H9 (cell line): ENCODE measurements at regions not wholly inside any gene's neighbourhood (a gene's known extent, or its start where the extent isn't known, plus 50 kb on each side); places are given as distances from the start of the nearest gene placed in this dataset.

ENCODE experiments used
- DNase-seq: peaks from one replicate; pipeline ENCODE4 v3.0.0-alpha.2; 2017
- H2AFZ ChIP-seq: one replicate; pipeline ENCODE4 v1.6.1; 2013; ENCODE audit warnings: mild to moderate bottlenecking, low read length, control low read depth, moderate library complexity
- H2AK5ac ChIP-seq: 2 replicates; pipeline ENCODE4 v1.6.1; 2013; ENCODE audit warnings: low read length, control low read depth, mixed read lengths; ENCODE audit not compliant: insufficient read length
- H2BK120ac ChIP-seq: one replicate; pipeline ENCODE4 v1.6.1; 2013; ENCODE audit warnings: low read depth, mild to moderate bottlenecking, low read length, control low read depth, inconsistent platforms; ENCODE audit not compliant: poor library complexity, severe bottlenecking
- H2BK12ac ChIP-seq: 2 replicates; pipeline ENCODE4 v1.6.1; 2013; ENCODE audit warnings: low read length, control low read depth, mixed read lengths, low read depth; ENCODE audit not compliant: insufficient read length
- H2BK15ac ChIP-seq: 2 replicates; pipeline ENCODE4 v1.6.1; 2013; ENCODE audit warnings: low read depth, low read length, control low read depth
- H2BK20ac ChIP-seq: one replicate; pipeline ENCODE4 v1.6.1; 2013; ENCODE audit warnings: low read depth, mild to moderate bottlenecking, low read length, control low read depth, inconsistent platforms; ENCODE audit not compliant: poor library complexity, severe bottlenecking
- H2BK5ac ChIP-seq: 2 replicates; pipeline ENCODE4 v1.6.1; 2013; ENCODE audit warnings: low read length, control low read depth, mixed read lengths; ENCODE audit not compliant: insufficient read length
- H3K14ac ChIP-seq: 2 replicates; pipeline ENCODE4 v1.6.1; 2013; ENCODE audit warnings: low read length, control low read depth; ENCODE audit not compliant: insufficient read depth
- H3K18ac ChIP-seq: 2 replicates; pipeline ENCODE4 v1.6.1; 2013; ENCODE audit warnings: low read depth, mild to moderate bottlenecking, mixed read lengths, low read length, control low read depth; ENCODE audit not compliant: insufficient read length
- H3K23ac ChIP-seq: 2 replicates; pipeline ENCODE4 v1.6.1; 2013; ENCODE audit warnings: low read length, control low read depth, mixed read lengths, low read depth; ENCODE audit not compliant: insufficient read length
- H3K23me2 ChIP-seq: 2 replicates; pipeline ENCODE4 v1.6.1; 2013; ENCODE audit warnings: low read depth, mild to moderate bottlenecking, mixed read lengths, low read length, control low read depth; ENCODE audit not compliant: insufficient read length, poor library complexity, severe bottlenecking
- H3K27ac ChIP-seq: 2 replicates; pipeline ENCODE4 v1.5.1; 2013; ENCODE audit warnings: low read length, control low read depth, mixed read lengths, low read depth; ENCODE audit not compliant: insufficient read length
- H3K27me3 ChIP-seq: 2 replicates; pipeline ENCODE4 v1.6.1; 2013; ENCODE audit warnings: low read length, control low read depth, inconsistent platforms; ENCODE audit not compliant: insufficient read depth
- H3K4ac ChIP-seq: 2 replicates; pipeline ENCODE4 v1.6.1; 2013; ENCODE audit warnings: low read depth, mild to moderate bottlenecking, control low read depth, inconsistent platforms, low read length, moderate library complexity
- H3K4me1 ChIP-seq: 2 replicates; pipeline ENCODE4 v1.6.1; 2013; ENCODE audit warnings: low read length, control low read depth, inconsistent platforms; ENCODE audit not compliant: insufficient read depth
- H3K4me2 ChIP-seq: 2 replicates; pipeline ENCODE4 v1.6.1; 2013; ENCODE audit warnings: low read length, control low read depth, mixed read lengths; ENCODE audit not compliant: insufficient read length, insufficient read depth
- H3K56ac ChIP-seq: 2 replicates; pipeline ENCODE4 v1.6.1; 2013; ENCODE audit warnings: low read depth, mild to moderate bottlenecking, mixed read lengths, low read length, control low read depth; ENCODE audit not compliant: insufficient read length
- H3K79me1 ChIP-seq: 2 replicates; pipeline ENCODE4 v1.6.1; 2013; ENCODE audit warnings: low read depth, mild to moderate bottlenecking, moderate library complexity, low read length, control low read depth, inconsistent platforms; ENCODE audit not compliant: insufficient read depth, poor library complexity, severe bottlenecking
- H3K79me2 ChIP-seq: 2 replicates; pipeline ENCODE4 v1.6.1; 2013; ENCODE audit warnings: low read length, control low read depth, inconsistent platforms; ENCODE audit not compliant: insufficient read depth
- H3K9ac ChIP-seq: 2 replicates; pipeline ENCODE4 v1.6.1; 2013; ENCODE audit warnings: low read length, control low read depth, mixed read lengths; ENCODE audit not compliant: insufficient read length; ENCODE audit errors: extremely low read depth
- H3K9me3 ChIP-seq: one replicate; pipeline ENCODE4 v1.6.1; 2013; ENCODE audit warnings: low read depth, low read length, inconsistent platforms; ENCODE audit not compliant: control insufficient read depth
- H3T11ph ChIP-seq: one replicate; pipeline ENCODE4 v1.6.1; 2013; ENCODE audit warnings: mild to moderate bottlenecking, low read length, control low read depth, inconsistent platforms
- H4K20me1 ChIP-seq: one replicate; pipeline ENCODE4 v1.6.1; 2013; ENCODE audit not compliant: control insufficient read depth, insufficient read length, insufficient read depth
- H4K5ac ChIP-seq: 2 replicates; pipeline ENCODE4 v1.6.1; 2013; ENCODE audit warnings: low read depth, mild to moderate bottlenecking, mixed read lengths, low read length, control low read depth; ENCODE audit not compliant: insufficient read length
- H4K8ac ChIP-seq: replicated peaks from 2 replicates; pipeline ENCODE4 v1.6.1; 2013; ENCODE audit warnings: low read length, control low read depth, mixed read lengths, low read depth; ENCODE audit not compliant: insufficient read length
- H4K91ac ChIP-seq: 2 replicates; pipeline ENCODE4 v1.6.1; 2013; ENCODE audit warnings: low read depth, mild to moderate bottlenecking, moderate library complexity, mixed read lengths, low read length, control low read depth; ENCODE audit not compliant: insufficient read length
- H3K27ac Mint-ChIP-seq, 3 experiments: 2 replicates in 2 of 3; 3 replicates in 1 of 3; pipeline ENCODE4 v1.8.0; 2020 to 2021; ENCODE audit warnings: mixed read lengths in 3 of 3, mild to moderate bottlenecking in 1 of 3, moderate library complexity in 1 of 3
- H3K27me3 Mint-ChIP-seq: 2 replicates; pipeline ENCODE4 v1.8.0; 2021; ENCODE audit warnings: low read depth, mild to moderate bottlenecking, moderate library complexity, mixed read lengths
- H3K36me3 Mint-ChIP-seq, 3 experiments: 2 replicates in 2 of 3; 3 replicates in 1 of 3; pipeline ENCODE4 v1.8.0; 2020 to 2021; ENCODE audit warnings: low read depth in 3 of 3, mixed read lengths in 3 of 3; ENCODE audit not compliant: insufficient read depth in 1 of 3
- H3K4me1 Mint-ChIP-seq, 2 experiments: 2 replicates each; pipeline ENCODE4 v1.8.0; 2020; ENCODE audit warnings: mixed read lengths in 2 of 2
- H3K4me3 Mint-ChIP-seq, 2 experiments: 2 replicates in 1 of 2; 3 replicates in 1 of 2; pipeline ENCODE4 v1.8.0; 2020 to 2021; ENCODE audit warnings: mild to moderate bottlenecking in 2 of 2, mixed read lengths in 2 of 2, moderate library complexity in 1 of 2
- H3K9me3 Mint-ChIP-seq, 2 experiments: 2 replicates in 1 of 2; 3 replicates in 1 of 2; pipeline ENCODE4 v1.8.0; 2020; ENCODE audit warnings: mild to moderate bottlenecking in 2 of 2, mixed read lengths in 2 of 2, moderate library complexity in 1 of 2
- WGBS: extraction: QIAGEN DNeasy Blood & Tissue Kit; methylation state at CpG from one replicate; pipeline ENCODE4 v1.1.7; 2013; ENCODE audit warnings: missing lambda C conversion rate, low lambda C conversion rate, mixed read lengths; ENCODE audit not compliant: insufficient read length; ENCODE audit errors: extremely low coverage; 5-methylcytosine and 5-hydroxymethylcytosine counted together
- TF ChIP-seq, protein P1 (sequence below): fragments of 200-600 bp; sonication (generic); conservative IDR thresholded peaks from 3 replicates; pipeline ENCODE4 v1.8.0; 2021; ENCODE audit warnings: antibody characterized with exemption, mild to moderate bottlenecking

DNA sequence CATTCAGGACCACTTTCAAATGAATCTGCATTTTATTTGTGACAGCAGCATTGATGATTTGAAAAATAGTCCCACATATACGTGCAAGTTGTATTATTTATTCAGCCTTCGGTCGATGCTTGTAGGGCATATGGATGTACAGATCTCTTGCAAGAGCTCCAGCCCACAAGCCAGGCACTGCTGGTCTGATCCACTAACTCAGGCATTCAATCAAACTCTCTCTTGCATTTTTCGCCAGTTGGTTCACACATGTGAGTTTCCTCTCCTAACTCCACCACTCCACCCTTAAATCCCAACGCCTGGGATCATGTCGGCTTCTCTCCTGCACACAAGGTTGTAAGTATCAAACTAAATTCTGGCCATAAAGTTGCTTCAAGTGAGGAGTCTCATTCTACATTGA lies 318.7 kb downstream of the CYP26B1 start:
- H3K27me3 ChIP-seq = no peaks in the 10 kb centered on the region
- no peak overlapping the region for H2AK5ac ChIP-seq
- no peak overlapping the region for H2AFZ ChIP-seq
- H3K9me3 Mint-ChIP-seq = peaks cover 11 to 18% of the 10 kb centered on the region in 2 experiments
- no peaks in the 10 kb centered on the region for H3K23me2 ChIP-seq
- H4K20me1 ChIP-seq = no peaks in the 10 kb centered on the region
- no peak overlapping the region for H4K8ac ChIP-seq
- no peak overlapping the region for H3K4me2 ChIP-seq
- H2BK20ac ChIP-seq = no peak overlapping the region
- no peak overlapping the region for H4K91ac ChIP-seq
- no peak overlapping the region for H3K9ac ChIP-seq
- H3K14ac ChIP-seq = no peak overlapping the region
- H2BK15ac ChIP-seq = no peak overlapping the region
- peak; percentile 4 for DNase-seq
- no peak overlapping the region for H2BK120ac ChIP-seq
- H3K27ac ChIP-seq = no peak overlapping the region
- no peak overlapping the region for H3K18ac ChIP-seq
- TF ChIP-seq, protein P1, sequence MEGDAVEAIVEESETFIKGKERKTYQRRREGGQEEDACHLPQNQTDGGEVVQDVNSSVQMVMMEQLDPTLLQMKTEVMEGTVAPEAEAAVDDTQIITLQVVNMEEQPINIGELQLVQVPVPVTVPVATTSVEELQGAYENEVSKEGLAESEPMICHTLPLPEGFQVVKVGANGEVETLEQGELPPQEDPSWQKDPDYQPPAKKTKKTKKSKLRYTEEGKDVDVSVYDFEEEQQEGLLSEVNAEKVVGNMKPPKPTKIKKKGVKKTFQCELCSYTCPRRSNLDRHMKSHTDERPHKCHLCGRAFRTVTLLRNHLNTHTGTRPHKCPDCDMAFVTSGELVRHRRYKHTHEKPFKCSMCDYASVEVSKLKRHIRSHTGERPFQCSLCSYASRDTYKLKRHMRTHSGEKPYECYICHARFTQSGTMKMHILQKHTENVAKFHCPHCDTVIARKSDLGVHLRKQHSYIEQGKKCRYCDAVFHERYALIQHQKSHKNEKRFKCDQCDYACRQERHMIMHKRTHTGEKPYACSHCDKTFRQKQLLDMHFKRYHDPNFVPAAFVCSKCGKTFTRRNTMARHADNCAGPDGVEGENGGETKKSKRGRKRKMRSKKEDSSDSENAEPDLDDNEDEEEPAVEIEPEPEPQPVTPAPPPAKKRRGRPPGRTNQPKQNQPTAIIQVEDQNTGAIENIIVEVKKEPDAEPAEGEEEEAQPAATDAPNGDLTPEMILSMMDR = no peak
- no peak overlapping the region for H3K23ac ChIP-seq
- no peaks in the 10 kb centered on the region for H3K4me1 Mint-ChIP-seq
- WGBS = no CpG with 5 or more reads among the region's 6 CpGs
- H3K79me2 ChIP-seq = no peaks in the 10 kb centered on the region
- no peak overlapping the region for H2BK5ac ChIP-seq
- no peaks in the 10 kb centered on the region for H3K79me1 ChIP-seq
- peaks cover 1% of the 10 kb centered on the region; the same call in 1 of the 2 replicates for H3K27me3 Mint-ChIP-seq
- H4K5ac ChIP-seq = no peak overlapping the region
- no peaks in the 10 kb centered on the region for H3K4me1 ChIP-seq
- H3K56ac ChIP-seq = no peak overlapping the region
- H3K4me3 Mint-ChIP-seq = no peak overlapping the region
- H2BK12ac ChIP-seq = no peak overlapping the region
- no peak overlapping the region for H3T11ph ChIP-seq
- H3K4ac ChIP-seq = no peak overlapping the region
- no peaks in the 10 kb centered on the region for H3K9me3 ChIP-seq
- no peak overlapping the region for H3K27ac Mint-ChIP-seq
- H3K36me3 Mint-ChIP-seq = peaks cover 0 to 10% (median 0%) of the 10 kb centered on the region in 3 experiments; a peak in 1 of 7 replicates
